HPDE6-E6E7 (cell line): ENCODE measurements at regions not wholly inside any gene's neighbourhood (a gene's known extent, or its start where the extent isn't known, plus 50 kb on each side); places are given as distances from the start of the nearest gene placed in this dataset.
A peak's percentile ranks its signal among the peaks of the same experiment; 100 is the strongest.
"Not testable (repeated sequence)": the region's sequence is repeated elsewhere in the genome, so short reads cannot be mapped to it uniquely, and the experiment has no call there.

Source experiments
- DNase-seq: peaks from one replicate; pipeline ENCODE4 v3.0.0; 2011; ENCODE audit warnings: missing footprints; ENCODE audit errors: extremely low spot score

GRCh38 chr4:156177941-156178340 lies 224.3 kb upstream of the CTSO start:
- DNase-seq = no peak

- no peak for DNase-seq
These were observed 223.2 kb upstream of the CTSO start for GRCh38 chr4:156176896-156177295.

GRCh38 chr4:156173937-156174336 lies 220.3 kb upstream of the CTSO start:
- no peak for DNase-seq

- no peak for DNase-seq
These were observed 219.8 kb upstream of the CTSO start for GRCh38 chr4:156173486-156173885.

- no peak for DNase-seq
These were observed 216.2 kb upstream of the CTSO start for GRCh38 chr4:156169861-156170260.

DNA sequence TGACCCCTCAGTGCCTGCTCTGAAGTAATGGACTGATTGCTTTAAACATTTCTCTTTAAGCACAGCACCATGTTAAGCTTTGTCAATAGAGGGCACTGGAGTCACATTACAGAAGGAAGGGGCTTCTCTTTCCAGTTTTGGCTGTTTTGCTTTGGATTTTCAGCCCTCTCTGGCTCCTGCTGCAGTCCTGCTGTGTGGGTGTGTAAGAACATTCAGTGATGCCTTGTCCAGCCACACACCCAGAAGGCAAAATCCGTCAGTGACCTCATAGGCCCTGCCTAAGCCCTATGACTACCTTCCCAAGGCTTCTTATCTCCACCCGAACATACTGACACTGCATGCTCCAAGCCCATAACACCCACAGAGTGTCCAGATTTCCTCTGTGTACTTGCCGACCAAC lies 215.3 kb upstream of the CTSO start:
- peak; percentile 33 for DNase-seq

- no peak for DNase-seq
These were observed 214.6 kb upstream of the CTSO start for GRCh38 chr4:156168288-156168687.

DNA sequence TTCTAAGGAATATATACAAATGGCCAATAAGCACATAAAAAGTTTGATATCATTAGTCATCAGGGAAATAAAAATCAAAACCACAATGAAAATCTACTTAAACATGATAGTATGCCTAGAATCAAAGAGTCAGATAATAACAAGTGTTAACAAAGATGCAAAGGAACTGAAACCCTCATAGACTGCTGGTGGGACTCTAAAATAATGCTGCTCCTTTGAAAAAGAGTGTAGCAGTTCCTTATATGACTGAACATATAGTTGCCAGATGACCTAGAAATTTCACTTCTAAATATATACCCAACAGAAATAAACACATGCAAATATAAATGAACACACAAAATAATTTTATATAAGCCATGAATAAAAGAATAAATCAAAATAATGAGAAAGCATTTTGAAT lies 205.1 kb upstream of the CTSO start:
- no peak for DNase-seq

DNA sequence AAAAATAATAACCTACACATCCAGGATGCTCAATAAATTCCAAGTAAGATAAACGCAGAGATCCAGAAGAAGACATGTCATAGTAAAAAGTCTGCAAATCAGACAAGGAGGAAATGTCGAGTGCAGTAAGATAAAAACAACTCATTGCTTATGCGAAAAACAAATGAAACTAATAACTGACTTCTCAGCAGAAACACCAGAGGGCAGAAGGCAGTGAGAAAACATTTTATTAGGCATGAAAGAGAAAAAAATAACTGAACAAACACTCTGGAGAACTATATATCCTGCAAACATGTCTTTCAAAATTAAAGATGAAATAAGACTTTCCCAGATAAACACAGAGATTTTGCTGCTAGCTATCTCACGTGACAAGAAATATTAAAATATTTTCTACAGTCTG lies 201.3 kb upstream of the CTSO start:
- no peak for DNase-seq

- DNase-seq = no peak
These were observed 192.9 kb upstream of the CTSO start for GRCh38 chr4:156146571-156146970.

DNA sequence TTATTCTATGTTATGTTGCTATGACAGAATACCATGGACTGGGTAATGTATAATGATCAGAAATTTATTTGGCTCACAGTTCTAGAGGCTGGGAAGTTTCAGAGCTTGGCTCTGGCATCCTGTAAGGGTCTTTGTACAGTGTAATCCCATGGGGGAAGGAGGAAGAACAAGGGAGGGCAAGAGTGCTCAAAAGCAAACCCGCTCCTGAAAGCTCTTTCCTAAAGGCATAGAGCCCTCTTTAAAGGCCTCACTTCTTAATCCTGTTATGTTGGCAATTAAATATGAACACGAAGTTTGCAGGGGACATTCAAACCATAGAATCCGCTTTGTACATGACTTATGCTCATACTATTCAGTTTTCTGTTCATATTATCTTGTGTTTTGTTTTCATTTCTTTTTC lies 191.3 kb upstream of the CTSO start:
- DNase-seq = no peak

DNA sequence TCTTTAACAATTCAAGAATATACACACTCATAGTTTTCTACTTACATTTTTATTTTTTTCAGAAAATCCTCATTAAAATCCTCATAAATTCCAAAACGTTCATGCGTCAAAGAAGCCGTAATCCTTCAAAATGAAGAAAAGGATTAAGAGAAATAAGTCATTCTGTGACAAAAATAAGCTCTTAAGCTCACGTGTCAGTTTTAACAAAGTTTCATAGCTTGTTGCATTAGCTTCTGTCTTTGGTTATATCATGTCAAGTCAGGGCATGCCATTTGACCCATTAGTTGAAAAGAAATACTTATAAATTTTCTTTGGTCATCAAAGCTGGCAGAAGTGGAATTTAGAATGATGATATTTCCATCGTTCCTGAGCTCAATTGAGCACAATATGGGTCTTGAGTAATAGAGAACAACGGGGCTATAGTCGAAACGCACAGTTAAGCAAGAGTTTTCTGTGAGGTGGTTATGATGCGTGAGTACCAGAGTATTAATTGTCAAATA lies 185.2 kb upstream of the CTSO start:
- DNase-seq = no peak

- no peak for DNase-seq
These were observed 184.2 kb upstream of the CTSO start for GRCh38 chr4:156137679-156138473.

- no peak for DNase-seq
These were observed 178.5 kb upstream of the CTSO start for GRCh38 chr4:156132196-156132595.

GRCh38 chr4:156128616-156129015 lies 174.9 kb upstream of the CTSO start:
- no peak for DNase-seq

DNA sequence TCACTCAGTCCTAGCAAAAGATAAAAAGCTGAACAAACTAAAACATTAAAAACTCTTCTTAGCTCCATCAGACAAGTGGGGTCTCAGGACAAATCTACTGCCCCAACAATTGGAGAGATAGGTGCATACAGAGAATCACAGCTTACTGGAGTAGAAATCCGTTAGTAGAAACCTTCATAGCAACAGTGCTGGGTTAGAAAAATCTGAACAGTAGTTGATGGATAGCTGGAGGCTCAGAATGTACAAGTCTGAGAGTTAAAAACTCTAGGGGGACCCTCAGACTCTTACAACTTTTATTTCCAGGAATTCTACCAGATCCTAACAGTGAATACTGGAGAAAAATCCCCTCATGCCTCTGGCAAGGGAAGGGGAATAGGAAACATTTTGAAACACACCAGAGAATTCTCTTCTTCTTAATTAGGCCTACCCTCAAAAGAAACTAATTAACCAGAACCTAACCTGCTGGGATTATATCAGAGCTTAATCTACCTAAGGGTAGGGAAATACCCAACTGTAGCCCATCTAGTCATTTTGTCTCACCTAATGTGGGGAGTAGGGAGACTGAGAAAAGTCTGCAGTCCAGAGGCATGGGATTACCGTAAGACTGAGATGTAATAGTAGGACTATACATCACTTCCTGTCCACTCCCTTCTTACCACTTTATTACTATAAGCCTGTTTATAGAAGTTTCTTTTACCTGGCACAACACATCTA lies 165.0 kb upstream of the CTSO start:
- no peak for DNase-seq

DNA sequence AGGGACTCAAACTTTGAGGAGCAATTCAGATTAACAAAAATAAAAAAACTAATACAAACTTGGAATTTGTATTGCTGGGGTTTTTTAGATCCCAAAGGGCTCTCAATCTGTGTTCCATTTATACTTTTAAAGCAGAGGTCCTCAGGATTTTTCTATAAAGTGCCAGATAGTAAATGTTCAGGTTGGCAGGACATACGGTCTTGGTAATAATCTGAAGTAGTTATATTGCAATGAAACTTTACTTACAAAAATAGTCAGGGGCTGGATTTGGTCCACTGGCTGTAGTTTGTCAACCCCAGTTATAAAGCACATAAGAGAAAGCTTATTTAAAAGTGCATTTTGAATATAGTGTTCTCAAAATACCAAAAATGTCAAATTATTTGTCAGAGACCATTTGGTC lies 164.1 kb upstream of the CTSO start:
- DNase-seq = no peak

DNA sequence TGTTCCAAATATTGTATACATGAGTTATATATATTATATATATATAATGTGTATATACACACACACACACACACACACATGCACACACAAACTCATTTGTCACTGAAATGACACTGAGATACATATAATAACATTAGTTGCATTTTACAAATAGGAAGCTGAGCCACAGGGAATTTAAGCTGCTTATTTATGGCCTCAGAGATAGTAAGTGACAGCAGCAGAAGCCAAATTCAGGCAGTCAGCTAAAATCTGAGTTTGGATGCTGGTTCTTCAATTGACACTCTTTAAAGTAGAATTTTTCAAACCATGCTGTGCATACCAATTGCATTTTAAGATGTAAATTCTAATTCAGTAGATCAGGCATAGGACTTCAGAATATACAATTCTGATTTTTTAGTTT lies 163.3 kb upstream of the CTSO start:
- no peak for DNase-seq

DNA sequence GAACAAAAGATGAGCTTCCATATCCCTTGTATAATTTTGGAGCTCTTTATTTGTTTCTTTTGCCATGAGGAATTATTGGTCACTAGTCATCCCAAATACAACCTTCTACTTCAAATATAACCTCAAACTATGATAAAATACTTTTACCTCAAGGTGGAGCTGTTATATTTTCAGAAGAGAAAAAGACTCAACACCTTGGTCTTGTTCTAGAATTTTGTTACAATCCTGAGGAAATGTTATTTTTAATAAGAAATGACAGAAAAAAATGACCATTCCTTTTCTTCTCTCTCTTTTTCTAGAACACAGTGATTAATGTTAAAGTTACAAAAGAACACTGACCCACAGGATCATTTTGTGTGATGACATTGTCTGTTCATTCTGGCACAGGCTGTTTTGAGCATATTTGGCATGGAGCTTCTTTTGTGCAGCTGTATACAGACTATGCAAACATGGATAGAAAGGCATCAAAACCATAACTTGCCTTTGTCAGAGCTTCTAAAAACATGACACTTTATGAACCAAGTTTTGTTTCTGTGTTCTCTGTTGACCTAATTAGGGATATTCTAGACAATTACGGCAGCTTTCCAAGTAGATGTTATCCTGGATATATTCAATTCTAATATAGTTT lies 159.6 kb upstream of the CTSO start:
- DNase-seq = no peak

DNA sequence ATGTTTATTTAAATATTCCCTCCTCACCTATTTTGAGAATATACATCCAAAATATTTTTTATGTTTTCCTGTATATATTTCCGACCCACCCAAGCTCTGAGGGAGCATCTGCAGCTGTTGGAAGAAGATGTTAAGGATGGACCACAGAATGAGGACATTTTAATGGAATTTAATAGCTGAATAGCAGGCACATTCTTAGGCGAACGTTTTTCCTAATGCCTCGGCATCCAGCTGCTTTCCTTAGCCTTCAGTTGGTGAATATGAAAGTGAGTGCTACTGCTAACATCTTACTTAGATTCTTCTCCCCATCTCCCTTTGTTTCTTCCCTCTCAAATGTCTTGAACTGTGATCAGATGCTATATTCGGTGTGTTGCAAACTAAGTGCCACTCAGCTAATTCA lies 158.0 kb upstream of the CTSO start:
- no peak for DNase-seq

DNA sequence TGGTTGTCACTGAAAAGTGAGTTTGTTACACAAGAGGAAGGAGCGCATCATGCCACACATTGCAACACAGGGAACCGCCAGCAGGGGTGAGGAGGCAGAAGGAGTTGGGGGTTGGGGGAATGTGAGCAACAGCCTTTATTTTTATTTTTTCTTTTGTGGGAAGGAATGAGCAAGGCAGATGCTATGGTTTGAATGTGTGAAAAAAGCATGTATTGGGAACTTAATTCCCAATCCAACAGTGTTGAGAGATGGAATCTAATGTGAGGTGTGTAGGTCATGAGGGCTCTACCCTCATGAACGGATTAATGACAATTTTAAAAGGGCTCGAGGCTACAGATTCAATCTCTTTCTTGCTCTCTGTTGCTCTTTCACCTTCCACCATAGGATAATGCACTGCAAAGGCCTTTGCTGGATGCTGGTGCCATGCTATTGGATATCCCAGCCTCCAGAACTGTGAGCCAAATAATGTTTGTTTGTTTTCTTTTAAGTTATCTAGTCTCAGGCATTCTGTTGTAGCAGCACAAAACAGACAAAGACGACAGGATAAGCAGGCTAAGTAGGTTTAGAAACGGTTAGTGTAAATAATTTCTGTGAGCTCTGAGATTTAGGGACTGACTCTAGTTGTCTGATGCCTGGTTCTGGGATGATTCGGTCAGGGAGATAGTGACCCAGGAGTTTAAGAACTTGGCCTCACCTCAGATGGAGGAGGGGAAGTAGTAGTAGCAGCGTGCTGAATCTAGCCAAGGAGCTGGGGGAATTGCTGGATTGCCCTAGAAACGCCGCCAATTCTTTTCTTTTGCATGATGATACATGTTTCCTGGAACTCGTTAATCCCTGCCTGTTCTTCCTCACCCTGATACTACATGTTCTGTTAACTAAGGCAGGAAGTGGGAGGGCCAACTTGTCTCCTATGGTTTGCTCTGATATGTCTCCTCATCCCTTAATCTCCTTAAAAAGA lies 156.6 kb upstream of the CTSO start:
- DNase-seq = peak; percentile 69

- DNase-seq = not testable (repeated sequence)
These were observed 155.4 kb upstream of the CTSO start for GRCh38 chr4:156109087-156109486.
